Tibial artery (tissue), 4 donors: ENCODE measurements at regions not wholly inside any gene's neighbourhood (a gene's known extent, or its start where the extent isn't known, plus 50 kb on each side); places are given as distances from the start of the nearest gene placed in this dataset.

Experiments used
- DNase-seq, 2 donors: peaks; one replicate each; pipeline ENCODE4 v3.0.0-alpha.2; 2019
- H3K27ac ChIP-seq, 2 donors: fragments of 200-600 bp; sonication (generic) in 1 of 2; 1 replicate in 1 of 2; 2 replicates in 1 of 2; pipeline ENCODE4 v1.5.1; 2018 to 2019; ENCODE audit warnings: mild to moderate bottlenecking in 1 of 2
- H3K27me3 ChIP-seq, 2 donors: fragments of 200-600 bp; sonication (generic) in 1 of 2; one replicate each; pipeline versions ENCODE4 v1.5.1 to v1.6.0; 2016 to 2019
- H3K36me3 ChIP-seq, 3 donors: fragments of 200-600 bp; sonication (generic) in 2 of 3; one replicate each; pipeline ENCODE4 v1.5.1; 2016 to 2019; ENCODE audit warnings: mild to moderate bottlenecking in 2 of 3
- H3K4me1 ChIP-seq, 4 donors: fragments of 200-600 bp; sonication (generic) in 2 of 4; 1 replicate in 3 of 4; 2 replicates in 1 of 4; pipeline ENCODE4 v1.5.1; 2016 to 2019
- H3K4me3 ChIP-seq, 2 donors: fragments of 200-600 bp; sonication (generic) in 1 of 2; 1 replicate in 1 of 2; 2 replicates in 1 of 2; pipeline ENCODE4 v1.5.1; 2018 to 2019; ENCODE audit warnings: mild to moderate bottlenecking in 2 of 2
- H3K9me3 ChIP-seq, 3 donors: fragments of 200-600 bp; sonication (generic) in 1 of 3; one replicate each; pipeline ENCODE4 v1.5.1; 2016 to 2019
- CTCF ChIP-seq, 2 experiments: fragments of 200-600 bp in 1 of 2; fragments of 450-650 bp in 1 of 2; IDR thresholded peaks; one replicate each; pipeline ENCODE4 v1.5.1; 2017 to 2019; ENCODE audit warnings: antibody characterized with exemption in 2 of 2, mild to moderate bottlenecking in 1 of 2, moderate library complexity in 1 of 2
- intact Hi-C: fragments of 100-400 bp; cut with DNase I; formaldehyde crosslinking; loops from one replicate; pipeline ENCODE4 v1.15.0; 2023; ENCODE audit warnings: low total_unique reads

- DNase-seq = no peak
- intact Hi-C loops = no loop called here
Observed at GRCh38 chr1:224874775-224875174, 54.7 kb upstream of the DNAH14 start.

GRCh38 chr1:224879162-224879803 is 50.2 kb upstream of the DNAH14 start:
- Histone ChIP-seq H3K27me3 (peaks cover 0 to 11% of the 10 kb centered on the region in 2 donors), H3K27ac (no peak overlapping the region), H3K36me3 (no peaks in the 10 kb centered on the region), H3K9me3 (no peaks in the 10 kb centered on the region), H3K4me1 (no peaks in the 10 kb centered on the region), H3K4me3 (no peak overlapping the region)
- no peak for TF ChIP-seq CTCF (IDR thresholded peaks at IDR 0.05)
- DNase-seq = no peak
- intact Hi-C loops = no loop called here

More at GRCh38 chr1:224874775-224875174, 54.7 kb upstream of the DNAH14 start:
- peaks cover 0 to 7% of the 10 kb centered on the region in 2 donors for H3K27me3 ChIP-seq
- H3K4me1 ChIP-seq = no peaks in the 10 kb centered on the region
- no peak overlapping the region for H3K27ac ChIP-seq
- H3K36me3 ChIP-seq = no peaks in the 10 kb centered on the region
- no peaks in the 10 kb centered on the region for H3K9me3 ChIP-seq
- no peak for TF ChIP-seq CTCF (IDR thresholded peaks at IDR 0.05)
- H3K4me3 ChIP-seq = no peak overlapping the region
